ENCODE measurements at regions not wholly inside any gene's neighbourhood (a gene's known extent, or its start where the extent isn't known, plus 50 kb on each side); places are given as distances from the start of the nearest gene placed in this dataset.

DNA sequence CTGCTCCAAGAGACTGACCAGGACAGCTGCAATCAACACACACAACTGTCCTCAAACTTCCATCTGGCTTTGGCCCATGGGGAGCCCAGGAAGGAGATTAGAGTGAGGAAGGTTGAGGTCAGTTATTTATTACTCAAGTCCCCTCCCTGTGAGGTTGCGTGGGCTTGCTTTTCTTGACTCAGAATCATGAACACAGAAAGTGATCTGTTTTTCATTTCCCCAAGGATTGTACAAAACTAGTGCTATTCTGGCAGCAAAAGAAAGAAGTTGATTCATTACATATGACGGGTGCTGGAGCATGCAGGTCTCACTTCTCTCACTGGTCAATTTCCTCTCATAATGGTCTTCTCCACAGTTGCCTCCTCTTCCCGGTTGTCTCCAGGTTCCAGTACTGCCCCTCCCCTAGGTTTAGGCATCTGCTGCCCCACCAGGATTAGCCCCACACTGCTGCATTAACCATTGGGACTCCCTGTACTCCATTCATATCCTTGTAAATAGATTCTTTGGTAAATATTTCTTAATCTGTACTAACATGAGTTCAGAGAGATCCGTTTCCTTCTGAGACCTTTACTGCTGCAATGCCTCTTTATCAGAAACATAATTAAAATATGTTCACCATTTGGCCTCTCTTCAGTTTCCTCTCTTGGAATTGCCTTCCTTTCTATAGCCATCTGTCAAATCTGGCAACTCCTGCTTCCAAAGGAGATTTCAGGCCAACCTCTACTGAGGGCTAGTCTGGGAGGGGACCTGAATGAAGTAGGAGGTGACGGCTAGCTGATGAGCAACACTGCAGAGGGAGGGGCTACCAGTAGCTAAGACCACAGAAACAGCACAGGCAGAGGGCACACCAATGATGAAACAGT is 888.8 kb downstream of the QKI start:
- Histone ChIP-seq H3K27me3 (ENCODE audit: control insufficient read depth, insufficient read depth, low read length) (no peaks in the 10 kb centered on the region), H3K4me3 (ENCODE audit: low read length) (no peak overlapping the region), H3K27ac (ENCODE audit: low read length) (no peak overlapping the region), H3K9me3 (ENCODE audit: control insufficient read depth, low read depth, low read length) (peaks cover 7% of the 10 kb centered on the region), H3K36me3 (ENCODE audit: control insufficient read depth, insufficient read depth, low read length) (no peaks in the 10 kb centered on the region), H3K4me1 (ENCODE audit: control insufficient read depth, insufficient read depth, low read length) (no peaks in the 10 kb centered on the region)
- no peak for DNase-seq
- WGBS (ENCODE audit: insufficient coverage, low lambda C conversion rate), result 49% methylated on average over 2 of the region's 5 CpGs

GRCh38 chr6:164296411-164296810 is 881.9 kb downstream of the QKI start:
- no peak for DNase-seq
- Histone ChIP-seq H3K27ac (ENCODE audit: low read length) (no peak overlapping the region), H3K27me3 (ENCODE audit: control insufficient read depth, insufficient read depth, low read length) (no peaks in the 10 kb centered on the region), H3K4me3 (ENCODE audit: low read length) (no peak overlapping the region), H3K4me1 (ENCODE audit: control insufficient read depth, insufficient read depth, low read length) (no peaks in the 10 kb centered on the region), H3K9me3 (ENCODE audit: control insufficient read depth, low read depth, low read length) (no peaks in the 10 kb centered on the region), H3K36me3 (ENCODE audit: control insufficient read depth, insufficient read depth, low read length) (no peaks in the 10 kb centered on the region)
- no CpG with 5 or more reads among the region's 4 CpGs for WGBS (ENCODE audit: insufficient coverage, low lambda C conversion rate)

- no peak overlapping the region for H3K4me3 ChIP-seq (ENCODE audit: low read length)
- no peaks in the 10 kb centered on the region for H3K36me3 ChIP-seq (ENCODE audit: control insufficient read depth, insufficient read depth, low read length)
- WGBS (ENCODE audit: insufficient coverage, low lambda C conversion rate), result 100% methylated on average over 1 of the region's 9 CpGs
- no peaks in the 10 kb centered on the region for H3K9me3 ChIP-seq (ENCODE audit: control insufficient read depth, low read depth, low read length)
- H3K27ac ChIP-seq (ENCODE audit: low read length), result no peak overlapping the region
- DNase-seq, result no peak
- no peaks in the 10 kb centered on the region for H3K4me1 ChIP-seq (ENCODE audit: control insufficient read depth, insufficient read depth, low read length)
- H3K27me3 ChIP-seq (ENCODE audit: control insufficient read depth, insufficient read depth, low read length), result no peaks in the 10 kb centered on the region
Observed at GRCh38 chr6:164294047-164294784, 879.7 kb downstream of the QKI start.

DNA sequence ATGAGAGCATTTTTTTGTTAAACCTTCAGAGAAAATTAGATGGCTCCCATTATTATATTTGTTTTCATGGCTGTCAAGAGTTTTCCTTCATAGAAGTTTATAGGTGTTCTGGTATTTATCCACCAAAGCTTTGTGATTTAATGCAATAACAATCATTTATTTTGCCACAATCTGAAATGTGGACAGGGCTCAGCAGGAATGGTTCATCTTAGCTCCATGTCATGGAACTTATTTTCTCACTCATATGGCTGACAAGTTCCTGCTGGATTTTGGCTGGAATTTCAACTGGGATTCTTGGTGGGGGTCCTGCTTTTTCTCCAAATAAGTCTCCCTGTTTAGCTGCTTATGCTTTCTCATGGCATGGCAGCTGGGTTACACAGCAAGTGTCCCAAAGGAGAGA is 876.7 kb downstream of the QKI start:
- H3K27ac ChIP-seq (ENCODE audit: low read length), result no peak overlapping the region
- no peaks in the 10 kb centered on the region for H3K36me3 ChIP-seq (ENCODE audit: control insufficient read depth, insufficient read depth, low read length)
- H3K4me3 ChIP-seq (ENCODE audit: low read length), result no peak overlapping the region
- no peak for DNase-seq
- no peaks in the 10 kb centered on the region for H3K4me1 ChIP-seq (ENCODE audit: control insufficient read depth, insufficient read depth, low read length)
- peaks cover 5% of the 10 kb centered on the region for H3K9me3 ChIP-seq (ENCODE audit: control insufficient read depth, low read depth, low read length)
- no peaks in the 10 kb centered on the region for H3K27me3 ChIP-seq (ENCODE audit: control insufficient read depth, insufficient read depth, low read length)

- Histone ChIP-seq H3K36me3 (ENCODE audit: control insufficient read depth, insufficient read depth, low read length) (no peaks in the 10 kb centered on the region), H3K9me3 (ENCODE audit: control insufficient read depth, low read depth, low read length) (peaks cover 5% of the 10 kb centered on the region), H3K4me1 (ENCODE audit: control insufficient read depth, insufficient read depth, low read length) (no peaks in the 10 kb centered on the region), H3K27me3 (ENCODE audit: control insufficient read depth, insufficient read depth, low read length) (no peaks in the 10 kb centered on the region), H3K27ac (ENCODE audit: low read length) (no peak overlapping the region), H3K4me3 (ENCODE audit: low read length) (no peak overlapping the region)
- DNase-seq, result no peak
- no CpG with 5 or more reads among the region's 3 CpGs for WGBS (ENCODE audit: insufficient coverage, low lambda C conversion rate)
Observed at GRCh38 chr6:164290101-164290500, 875.6 kb downstream of the QKI start.

GRCh38 chr6:164286011-164286410 is 871.5 kb downstream of the QKI start:
- Histone ChIP-seq H3K36me3 (ENCODE audit: control insufficient read depth, insufficient read depth, low read length) (no peaks in the 10 kb centered on the region), H3K4me1 (ENCODE audit: control insufficient read depth, insufficient read depth, low read length) (no peaks in the 10 kb centered on the region), H3K27ac (ENCODE audit: low read length) (no peak overlapping the region), H3K4me3 (ENCODE audit: low read length) (no peak overlapping the region), H3K9me3 (ENCODE audit: control insufficient read depth, low read depth, low read length) (peaks cover 5% of the 10 kb centered on the region), H3K27me3 (ENCODE audit: control insufficient read depth, insufficient read depth, low read length) (no peaks in the 10 kb centered on the region)
- 100% methylated on average over 2 of the region's 3 CpGs for WGBS (ENCODE audit: insufficient coverage, low lambda C conversion rate)
- no peak for DNase-seq

DNA sequence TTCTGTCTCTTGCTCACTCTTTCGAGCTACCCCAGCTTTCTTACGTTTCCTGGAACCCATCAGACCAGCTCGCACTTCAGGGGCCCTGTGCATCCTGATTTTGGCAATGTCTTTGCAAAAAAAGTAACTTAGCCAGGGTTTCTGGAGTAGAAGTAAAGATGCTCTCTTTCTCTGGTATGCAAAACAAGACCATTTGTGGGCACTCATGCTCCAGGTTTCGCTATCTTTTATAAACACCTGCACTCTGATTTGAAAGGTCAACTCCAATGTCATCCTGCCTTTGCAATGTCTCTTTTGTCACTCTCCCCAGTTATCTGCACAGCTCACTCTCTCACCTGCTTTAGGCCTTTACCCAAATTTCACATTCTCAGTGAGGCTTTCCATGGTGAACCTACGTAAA is 869.1 kb downstream of the QKI start:
- Histone ChIP-seq H3K4me3 (ENCODE audit: low read length) (no peak overlapping the region), H3K9me3 (ENCODE audit: control insufficient read depth, low read depth, low read length) (peaks cover 5% of the 10 kb centered on the region), H3K36me3 (ENCODE audit: control insufficient read depth, insufficient read depth, low read length) (no peaks in the 10 kb centered on the region), H3K4me1 (ENCODE audit: control insufficient read depth, insufficient read depth, low read length) (no peaks in the 10 kb centered on the region), H3K27ac (ENCODE audit: low read length) (no peak overlapping the region), H3K27me3 (ENCODE audit: control insufficient read depth, insufficient read depth, low read length) (no peaks in the 10 kb centered on the region)
- no peak for DNase-seq
- 71% methylated on average over 2 of the region's 5 CpGs for WGBS (ENCODE audit: insufficient coverage, low lambda C conversion rate)

DNA sequence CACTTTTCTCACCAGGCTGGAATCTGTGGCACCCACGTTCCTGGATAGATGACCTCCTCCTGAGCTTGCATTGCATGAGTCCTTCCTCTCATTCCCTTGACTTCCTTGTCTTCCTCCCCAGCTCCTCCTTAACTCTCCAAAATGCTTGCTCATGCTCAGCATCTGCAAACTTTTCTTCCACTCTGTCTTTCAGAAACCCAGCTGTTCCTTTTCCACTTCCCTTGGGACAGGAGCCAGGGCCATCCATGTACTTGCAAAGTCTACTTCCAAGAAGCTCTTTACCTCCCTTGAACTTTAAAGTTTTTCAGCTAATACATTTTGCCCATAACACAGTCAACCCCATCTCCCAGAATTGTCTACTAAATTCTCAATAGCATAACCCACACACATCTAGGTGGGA is 861.7 kb downstream of the QKI start:
- no peak for DNase-seq
- no peaks in the 10 kb centered on the region for H3K4me1 ChIP-seq (ENCODE audit: control insufficient read depth, insufficient read depth, low read length)
- no peaks in the 10 kb centered on the region for H3K27me3 ChIP-seq (ENCODE audit: control insufficient read depth, insufficient read depth, low read length)

GRCh38 chr6:164275773-164276172 is 861.3 kb downstream of the QKI start:
- Histone ChIP-seq H3K27me3 (ENCODE audit: control insufficient read depth, insufficient read depth, low read length) (no peaks in the 10 kb centered on the region), H3K27ac (ENCODE audit: low read length) (no peak overlapping the region), H3K4me1 (ENCODE audit: control insufficient read depth, insufficient read depth, low read length) (no peaks in the 10 kb centered on the region), H3K36me3 (ENCODE audit: control insufficient read depth, insufficient read depth, low read length) (no peaks in the 10 kb centered on the region), H3K4me3 (ENCODE audit: low read length) (no peak overlapping the region), H3K9me3 (ENCODE audit: control insufficient read depth, low read depth, low read length) (no peaks in the 10 kb centered on the region)
- DNase-seq, result no peak
- WGBS (ENCODE audit: insufficient coverage, low lambda C conversion rate), result 100% methylated on average over 1 of the region's 1 CpG

More for the DNA sequence above, 861.7 kb downstream of the QKI start:
- Histone ChIP-seq H3K4me3 (ENCODE audit: low read length) (no peak overlapping the region), H3K27ac (ENCODE audit: low read length) (no peak overlapping the region), H3K9me3 (ENCODE audit: control insufficient read depth, low read depth, low read length) (no peaks in the 10 kb centered on the region), H3K36me3 (ENCODE audit: control insufficient read depth, insufficient read depth, low read length) (no peaks in the 10 kb centered on the region)
- no CpG with 5 or more reads among the region's 1 CpG for WGBS (ENCODE audit: insufficient coverage, low lambda C conversion rate)

DNA sequence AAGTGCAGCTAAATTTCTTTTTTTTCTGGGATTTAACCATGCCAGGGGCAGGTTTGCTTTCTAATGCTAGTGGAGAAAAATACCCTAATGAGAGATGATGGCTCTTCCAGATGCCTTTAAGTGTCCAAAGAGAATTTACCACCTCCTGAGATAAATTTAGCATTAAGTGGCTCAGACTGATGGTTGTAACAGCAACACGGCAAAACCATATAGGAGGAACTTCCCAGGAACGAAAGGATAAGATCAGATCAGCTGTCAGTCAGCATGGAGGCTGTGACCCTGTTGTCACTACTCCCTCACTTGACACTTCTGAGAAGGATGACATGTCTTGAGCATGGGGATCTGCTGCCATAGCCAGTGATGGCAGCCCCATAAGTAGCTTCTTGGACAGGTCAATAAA is 860.0 kb downstream of the QKI start:
- Histone ChIP-seq H3K4me3 (ENCODE audit: low read length) (no peak overlapping the region), H3K27me3 (ENCODE audit: control insufficient read depth, insufficient read depth, low read length) (no peaks in the 10 kb centered on the region), H3K9me3 (ENCODE audit: control insufficient read depth, low read depth, low read length) (no peaks in the 10 kb centered on the region), H3K36me3 (ENCODE audit: control insufficient read depth, insufficient read depth, low read length) (no peaks in the 10 kb centered on the region), H3K27ac (ENCODE audit: low read length) (no peak overlapping the region), H3K4me1 (ENCODE audit: control insufficient read depth, insufficient read depth, low read length) (no peaks in the 10 kb centered on the region)
- no CpG with 5 or more reads among the region's 2 CpGs for WGBS (ENCODE audit: insufficient coverage, low lambda C conversion rate)
- DNase-seq, result no peak
